BLaER1 treated with 17β-estradiol and CSF1 and Interleukin-3, amounts not matched to agents 10 nM and 100 nM (cell line): ENCODE measurements at regions not wholly inside any gene's neighbourhood (a gene's known extent, or its start where the extent isn't known, plus 50 kb on each side); places are given as distances from the start of the nearest gene placed in this dataset.

Source experiments
- H3K27ac ChIP-seq, 11 experiments: shearing (Covaris generic); formaldehyde crosslinking; 2 replicates each; pipeline ENCODE4 v1.8.1; 2022
- H3K27me3 ChIP-seq, 11 experiments: shearing (Covaris generic); formaldehyde crosslinking; 2 replicates each; pipeline ENCODE4 v1.8.1; 2022
- H3K36me3 ChIP-seq, 11 experiments: shearing (Covaris generic); formaldehyde crosslinking; 2 replicates each; pipeline ENCODE4 v1.8.1; 2022
- H3K4me1 ChIP-seq, 10 experiments: shearing (Covaris generic); formaldehyde crosslinking; 2 replicates each; pipeline ENCODE4 v1.8.1; 2022
- H3K4me2 ChIP-seq, 11 experiments: shearing (Covaris generic); formaldehyde crosslinking; 2 replicates each; pipeline ENCODE4 v1.8.1; 2022
- H3K4me3 ChIP-seq, 10 experiments: shearing (Covaris generic); formaldehyde crosslinking; 2 replicates each; pipeline ENCODE4 v1.8.1; 2022
- H3K9ac ChIP-seq, 11 experiments: shearing (Covaris generic); formaldehyde crosslinking; 2 replicates each; pipeline ENCODE4 v1.8.1; 2022
- H3K9me3 ChIP-seq, 11 experiments: shearing (Covaris generic); formaldehyde crosslinking; replicated peaks in 1 of 11; 2 replicates each; pipeline ENCODE4 v1.8.1; 2022
- H4K20me1 ChIP-seq, 11 experiments: shearing (Covaris generic); formaldehyde crosslinking; 2 replicates each; pipeline ENCODE4 v1.8.1; 2022
- Cebpa-rat ChIP-seq, 11 experiments: shearing (Covaris generic); IDR thresholded peaks; 2 replicates each; pipeline ENCODE4 v1.8.1; 2022

GRCh38 chr16:85536411-85537330, 76.5 kb upstream of the GSE1 start:
- H3K27ac ChIP-seq, result peak overlapping the region in 10 of 11 experiments; percentile 20 to 84 (median 59); a peak in 17 of 22 replicates
- peak overlapping the region; percentile 70 to 97 (median 84) for H3K4me2 ChIP-seq
- H3K36me3 ChIP-seq, result peaks cover 0 to 17% (median 11%) of the 10 kb centered on the region in 11 experiments; a peak in 15 of 22 replicates
- peak overlapping the region in 9 of 11 experiments; percentile 22 to 67 (median 55); a peak in 18 of 22 replicates for H3K9ac ChIP-seq
- peaks cover 34 to 71% (median 58%) of the 10 kb centered on the region in 10 experiments for H3K4me1 ChIP-seq
- peak overlapping the region in 2 of 10 experiments; percentile 30 to 45; a peak in 4 of 20 replicates for H3K4me3 ChIP-seq
- no peak for TF ChIP-seq Cebpa-rat (IDR thresholded peaks at IDR 0.05)
- peaks cover 15 to 21% (median 18%) of the 10 kb centered on the region in 11 experiments for H3K9me3 ChIP-seq
- peaks cover 0 to 6% (median 0%) of the 10 kb centered on the region in 11 experiments; a peak in 1 of 22 replicates for H4K20me1 ChIP-seq
- 0 out of 22 replicates have a peak, but pooled peaks cover 0 to 2% (median 0%) of the 10 kb centered on the region in 11 experiments for H3K27me3 ChIP-seq

- H3K27ac ChIP-seq, result peak overlapping the region in 2 of 11 experiments; percentile 21 to 37; a peak in 2 of 22 replicates
- H3K4me1 ChIP-seq, result peaks cover 41 to 71% (median 59%) of the 10 kb centered on the region in 10 experiments
- no peak for TF ChIP-seq Cebpa-rat (IDR thresholded peaks at IDR 0.05)
- peaks cover 0 to 12% (median 0%) of the 10 kb centered on the region in 11 experiments; a peak in 1 of 22 replicates for H4K20me1 ChIP-seq
- peaks cover 0 to 17% (median 11%) of the 10 kb centered on the region in 11 experiments; a peak in 15 of 22 replicates for H3K36me3 ChIP-seq
- peak overlapping the region in 1 of 11 experiments; percentile 18; a peak in 1 of 22 replicates for H3K9ac ChIP-seq
- H3K27me3 ChIP-seq, result no peaks in the 10 kb centered on the region
- H3K9me3 ChIP-seq, result peaks cover 15 to 21% (median 18%) of the 10 kb centered on the region in 11 experiments
- peak overlapping the region in 9 of 11 experiments; percentile 70 to 97 (median 81); a peak in 15 of 22 replicates for H3K4me2 ChIP-seq
- H3K4me3 ChIP-seq, result no peak overlapping the region
These were observed 75.8 kb upstream of the GSE1 start for GRCh38 chr16:85537331-85537788.

- Histone ChIP-seq H3K27me3 (no peaks in the 10 kb centered on the region), H3K9ac (0 out of 22 replicates have a peak overlapping the region, but pooled peaks of 1 of the 11 experiments have one; percentile 18), H3K27ac (peak overlapping the region in 1 of 11 experiments; percentile 21; a peak in 2 of 22 replicates)
These were observed 75.2 kb upstream of the GSE1 start for GRCh38 chr16:85537795-85538401.

GRCh38 chr16:85539084-85539483, 74.0 kb upstream of the GSE1 start:
- Histone ChIP-seq H3K9ac (no peak overlapping the region), H3K4me1 (peaks cover 45 to 83% (median 74%) of the 10 kb centered on the region in 10 experiments), H4K20me1 (peaks cover 0 to 13% (median 0%) of the 10 kb centered on the region in 11 experiments; a peak in 1 of 22 replicates), H3K27ac (no peak overlapping the region), H3K36me3 (peaks cover 0 to 17% (median 11%) of the 10 kb centered on the region in 11 experiments; a peak in 15 of 22 replicates), H3K4me3 (no peak overlapping the region), H3K27me3 (no peaks in the 10 kb centered on the region), H3K9me3 (peaks cover 15 to 21% (median 18%) of the 10 kb centered on the region in 11 experiments), H3K4me2 (no peak overlapping the region)
- TF ChIP-seq Cebpa-rat (IDR thresholded peaks at IDR 0.05), result no peak

More at GRCh38 chr16:85537795-85538401, 75.2 kb upstream of the GSE1 start:
- TF ChIP-seq Cebpa-rat (IDR thresholded peaks at IDR 0.05), result no peak
- H3K4me1 ChIP-seq, result peaks cover 44 to 76% (median 65%) of the 10 kb centered on the region in 10 experiments
- H3K36me3 ChIP-seq, result peaks cover 0 to 17% (median 11%) of the 10 kb centered on the region in 11 experiments; a peak in 15 of 22 replicates
- peak overlapping the region in 7 of 11 experiments; percentile 21 to 97 (median 81); a peak in 7 of 22 replicates for H3K4me2 ChIP-seq
- no peak overlapping the region for H3K4me3 ChIP-seq
- H4K20me1 ChIP-seq, result peaks cover 0 to 13% (median 0%) of the 10 kb centered on the region in 11 experiments; a peak in 1 of 22 replicates
- H3K9me3 ChIP-seq, result peaks cover 15 to 21% (median 18%) of the 10 kb centered on the region in 11 experiments

- Histone ChIP-seq H3K4me2 (peak overlapping the region in 1 of 11 experiments; percentile 76; a peak in 1 of 22 replicates), H3K4me1 (peaks cover 48 to 84% (median 74%) of the 10 kb centered on the region in 10 experiments)
- TF ChIP-seq Cebpa-rat (IDR thresholded peaks at IDR 0.05), result no peak
These were observed 73.4 kb upstream of the GSE1 start for GRCh38 chr16:85539629-85540291.

GRCh38 chr16:85541181-85541580, 71.9 kb upstream of the GSE1 start:
- Histone ChIP-seq H3K9me3 (peaks cover 15 to 21% (median 18%) of the 10 kb centered on the region in 11 experiments), H3K4me2 (peak overlapping the region; percentile 25 to 90 (median 81); a peak in 21 of 22 replicates), H3K9ac (peak overlapping the region in 10 of 11 experiments; percentile 26 to 73 (median 62); a peak in 17 of 22 replicates), H3K36me3 (peaks cover 0 to 17% (median 11%) of the 10 kb centered on the region in 11 experiments; a peak in 15 of 22 replicates), H4K20me1 (peaks cover 0 to 13% (median 0%) of the 10 kb centered on the region in 11 experiments; a peak in 1 of 22 replicates), H3K4me3 (no peak overlapping the region; a peak in 1 of 20 replicates), H3K4me1 (peaks cover 40 to 76% (median 65%) of the 10 kb centered on the region in 10 experiments), H3K27ac (peak overlapping the region in 10 of 11 experiments; percentile 11 to 76 (median 66); a peak in 17 of 22 replicates), H3K27me3 (no peaks in the 10 kb centered on the region)
- TF ChIP-seq Cebpa-rat (IDR thresholded peaks at IDR 0.05), result no peak

More at GRCh38 chr16:85539629-85540291, 73.4 kb upstream of the GSE1 start:
- H3K36me3 ChIP-seq, result peaks cover 0 to 17% (median 11%) of the 10 kb centered on the region in 11 experiments; a peak in 15 of 22 replicates
- no peak overlapping the region for H3K4me3 ChIP-seq
- H3K9ac ChIP-seq, result no peak overlapping the region
- peaks cover 0 to 13% (median 0%) of the 10 kb centered on the region in 11 experiments; a peak in 1 of 22 replicates for H4K20me1 ChIP-seq
- H3K27me3 ChIP-seq, result no peaks in the 10 kb centered on the region
- H3K9me3 ChIP-seq, result peaks cover 15 to 21% (median 18%) of the 10 kb centered on the region in 11 experiments
- H3K27ac ChIP-seq, result no peak overlapping the region

GRCh38 chr16:85541619-85541979, 71.5 kb upstream of the GSE1 start:
- peak overlapping the region; percentile 25 to 90 (median 81); a peak in 21 of 22 replicates for H3K4me2 ChIP-seq
- peaks cover 0 to 17% (median 11%) of the 10 kb centered on the region in 11 experiments; a peak in 15 of 22 replicates for H3K36me3 ChIP-seq
- no peaks in the 10 kb centered on the region for H3K27me3 ChIP-seq
- peak overlapping the region in 10 of 11 experiments; percentile 11 to 76 (median 66); a peak in 17 of 22 replicates for H3K27ac ChIP-seq
- no peak for TF ChIP-seq Cebpa-rat (IDR thresholded peaks at IDR 0.05)
- H3K4me3 ChIP-seq, result no peak overlapping the region; a peak in 1 of 20 replicates
- H3K9me3 ChIP-seq, result peaks cover 15 to 21% (median 18%) of the 10 kb centered on the region in 11 experiments
- peaks cover 36 to 74% (median 61%) of the 10 kb centered on the region in 10 experiments for H3K4me1 ChIP-seq
- H3K9ac ChIP-seq, result peak overlapping the region in 9 of 11 experiments; percentile 35 to 73 (median 64); a peak in 17 of 22 replicates
- peaks cover 0 to 13% (median 0%) of the 10 kb centered on the region in 11 experiments; a peak in 1 of 22 replicates for H4K20me1 ChIP-seq
